ENCODE measurements at regions not wholly inside any gene's neighbourhood (a gene's known extent, or its start where the extent isn't known, plus 50 kb on each side); places are given as distances from the start of the nearest gene placed in this dataset.

DNA sequence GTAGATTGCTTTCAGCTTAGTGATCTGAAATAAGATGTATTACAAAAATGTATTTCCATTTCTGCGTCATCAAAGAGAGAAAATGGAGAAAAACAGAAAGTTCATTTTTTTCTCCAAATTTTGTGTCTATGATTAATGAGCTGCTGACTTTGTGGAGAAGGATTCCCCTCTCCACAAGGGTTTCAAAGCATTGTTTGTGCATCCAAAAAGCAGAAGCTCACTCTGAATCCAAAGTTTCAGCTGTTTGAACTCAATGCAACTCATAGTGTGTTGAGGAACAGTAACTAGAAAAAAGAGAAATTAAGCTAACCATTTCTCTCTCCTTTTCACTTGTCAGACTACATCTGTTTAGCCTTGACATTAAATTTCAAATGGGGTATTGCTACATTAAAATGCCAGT, 62.9 kb upstream of the SLC7A11 start:
- DNase-seq: no peak

DNA sequence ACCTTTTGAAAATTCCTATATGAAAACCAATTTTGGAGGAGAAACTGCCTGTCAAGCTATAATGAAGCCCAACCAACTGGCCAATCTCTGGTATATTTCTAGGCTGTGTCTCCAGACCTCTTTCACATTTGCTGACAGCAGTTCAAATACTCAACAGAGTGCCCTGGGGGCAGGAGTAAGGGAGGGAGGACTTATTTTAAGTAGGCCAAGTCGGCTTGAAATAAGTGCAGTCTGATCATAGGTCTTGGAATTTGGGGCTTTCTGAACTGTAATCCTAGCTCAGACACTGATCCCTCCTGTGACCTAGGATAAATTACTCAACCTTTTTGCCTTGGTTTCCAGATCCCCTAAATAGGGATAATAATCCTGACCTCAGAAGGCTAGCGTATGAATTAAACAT, 59.4 kb upstream of the SLC7A11 start:
- no peak for DNase-seq

DNA sequence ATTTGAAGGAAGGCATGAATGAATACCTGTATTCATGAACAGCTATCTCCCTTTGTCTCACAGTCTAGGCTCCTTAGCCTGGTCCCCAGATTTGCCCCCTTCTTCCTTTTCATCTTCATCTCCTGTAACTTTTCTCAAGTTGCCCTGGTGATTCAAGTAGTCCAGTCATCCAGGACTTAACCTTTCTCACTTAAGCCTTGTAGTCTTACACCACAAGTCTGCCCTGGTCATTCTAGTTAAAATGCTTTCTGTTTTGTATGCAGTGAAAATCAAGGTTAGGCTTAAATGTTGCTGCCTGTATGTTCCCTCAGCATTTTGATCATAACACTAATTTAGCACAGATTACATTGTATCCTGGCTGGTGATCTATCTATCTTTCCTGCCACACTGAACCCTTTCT, 58.5 kb upstream of the SLC7A11 start:
- DNase-seq: no peak

DNA sequence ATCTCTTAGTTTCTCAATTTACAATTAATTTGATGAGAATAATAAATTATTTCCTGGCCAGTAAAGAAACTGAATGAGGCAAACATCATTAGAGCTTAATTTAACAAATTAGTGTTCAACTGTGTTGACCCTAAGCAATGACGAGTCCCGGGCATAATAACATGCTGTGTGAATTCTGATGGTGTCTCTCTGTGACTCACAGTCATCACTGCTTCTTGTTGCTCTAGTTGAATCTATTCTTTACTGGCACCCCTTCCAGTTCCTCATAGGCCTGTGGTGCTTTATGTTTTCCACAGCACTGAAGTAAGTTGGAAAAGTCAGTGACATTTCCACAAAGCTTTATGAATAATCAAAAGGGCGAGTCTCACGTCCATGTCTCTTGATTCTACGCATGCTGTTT, 57.7 kb upstream of the SLC7A11 start:
- no peak for DNase-seq

DNA sequence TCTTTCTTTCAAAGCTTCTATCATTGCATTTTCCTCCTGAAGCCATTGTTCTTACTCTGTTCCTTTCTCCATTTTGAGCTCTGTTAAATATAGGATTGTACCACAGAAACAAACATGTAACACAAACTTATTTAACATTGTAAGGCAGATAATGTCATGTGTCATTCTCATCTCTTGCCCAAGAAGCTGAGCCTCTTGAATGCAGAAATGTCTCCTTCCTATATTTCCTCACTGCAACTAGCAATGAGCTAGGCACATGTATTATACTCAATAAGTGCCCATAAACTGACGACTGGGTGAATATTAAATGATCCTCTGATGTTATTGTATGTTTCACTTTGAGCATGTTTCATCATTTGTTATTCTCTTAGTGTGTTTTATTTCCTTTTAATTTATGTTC, 56.7 kb upstream of the SLC7A11 start:
- no peak for DNase-seq

DNA sequence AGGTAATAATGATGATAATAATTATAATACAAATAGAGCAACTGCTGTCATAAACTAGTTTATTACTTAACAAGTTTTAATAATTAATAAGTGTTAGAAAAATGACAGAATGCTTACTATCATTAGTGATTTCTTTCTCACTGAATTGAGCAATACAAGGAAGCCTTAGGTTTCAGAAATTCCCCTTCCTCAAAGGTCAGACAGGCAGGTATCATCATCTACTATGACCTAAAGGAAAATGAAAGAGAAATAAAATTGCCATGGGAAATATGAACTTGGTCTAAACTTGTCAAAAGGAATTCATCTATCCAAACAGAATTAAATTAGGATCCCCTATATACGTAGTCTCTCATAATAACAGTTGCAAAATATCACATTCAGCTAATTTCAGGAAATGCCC, 56.3 kb upstream of the SLC7A11 start:
- no peak for DNase-seq

DNA sequence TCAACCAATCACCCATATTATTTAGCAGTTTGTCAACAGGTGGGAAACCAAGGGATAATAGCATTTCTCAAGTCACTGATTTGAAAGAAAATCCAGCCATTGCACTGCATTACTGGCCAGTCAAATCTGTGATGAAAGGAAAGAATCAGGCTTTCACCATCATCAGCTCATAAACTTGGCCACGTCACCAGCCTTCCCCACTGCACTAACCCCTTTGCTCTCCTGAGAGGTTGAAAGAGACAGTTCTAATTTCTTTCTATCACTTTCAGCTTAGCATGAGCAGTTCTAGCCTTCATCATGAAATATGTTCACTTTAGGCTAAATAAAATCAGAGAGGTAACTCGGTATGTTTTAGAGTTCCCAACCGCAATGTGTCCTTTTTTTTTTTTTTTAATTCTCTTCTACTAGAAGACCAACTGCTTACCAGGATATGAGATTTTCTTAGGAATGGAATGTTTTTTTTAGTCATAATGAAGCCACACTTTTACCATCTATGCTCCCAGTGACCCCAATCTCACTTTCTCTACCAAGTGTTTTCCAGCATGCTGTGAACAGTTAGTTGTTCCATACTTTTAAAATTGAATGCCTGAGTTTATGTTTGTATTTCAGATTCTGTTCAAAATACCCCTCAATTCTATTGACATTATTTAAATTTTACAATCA, 55.7 kb upstream of the SLC7A11 start:
- DNase-seq: no peak

DNA sequence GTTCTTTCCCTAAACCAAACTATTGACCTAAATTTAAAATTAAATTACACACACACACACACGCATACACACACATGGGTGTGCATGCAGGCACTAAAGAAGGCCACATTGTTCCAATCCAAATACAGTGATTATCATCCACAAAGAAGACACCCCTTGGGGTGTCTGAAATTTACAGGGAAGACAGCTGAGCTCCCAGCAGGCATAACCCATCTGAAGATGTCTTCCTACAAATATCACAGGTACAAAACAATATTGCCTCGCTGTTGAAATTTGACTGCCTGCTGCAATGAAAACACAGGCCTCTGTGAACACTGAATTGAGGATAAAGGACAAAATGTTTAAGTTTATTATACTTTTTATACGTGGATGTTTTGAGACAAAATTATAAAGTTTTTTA, 50.2 kb upstream of the SLC7A11 start:
- DNase-seq: no peak

Measured in dermis blood vessel endothelial cell (primary cell).